Body of pancreas (tissue), 4 donors: ENCODE measurements at regions not wholly inside any gene's neighbourhood (a gene's known extent, or its start where the extent isn't known, plus 50 kb on each side); places are given as distances from the start of the nearest gene placed in this dataset.

ENCODE experiments used
- POLR2A ChIP-seq, 3 donors: fragments of 450-650 bp; IDR thresholded peaks; one replicate each; pipeline ENCODE4 v1.6.1; 2016; ENCODE audit warnings: antibody characterized with exemption in 3 of 3, mild to moderate bottlenecking in 2 of 3
- TF ChIP-seq, protein P1 (sequence below), 7 experiments: fragments of 450-650 bp in 4 of 7; fragments of 200-600 bp in 3 of 7; sonication (generic) in 3 of 7; IDR thresholded peaks; one replicate each; pipeline ENCODE4 v1.5.1; 2016 to 2019; ENCODE audit warnings: antibody characterized with exemption in 7 of 7

DNA sequence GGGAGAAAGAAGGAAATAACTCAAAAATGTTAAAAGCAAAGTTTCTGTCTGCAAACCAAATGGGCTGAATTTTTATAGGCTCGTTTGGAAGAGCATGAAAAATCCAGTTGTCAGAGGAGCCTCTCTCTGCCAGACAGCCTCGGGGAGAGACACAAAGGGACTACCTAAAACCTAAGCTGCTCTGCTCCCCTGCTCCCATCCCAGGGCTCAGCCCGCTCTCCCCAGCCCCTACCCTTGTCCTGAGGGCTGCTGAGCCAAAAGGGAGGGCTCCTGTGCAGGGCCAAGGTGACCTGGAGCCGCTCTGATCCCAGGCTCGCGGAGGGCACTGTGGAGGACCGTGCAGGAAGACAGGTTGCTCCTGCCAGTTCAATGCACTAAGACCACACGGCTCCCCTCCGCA lies 96.7 kb upstream of the UQCRFS1 start:
- TF ChIP-seq, protein P1, sequence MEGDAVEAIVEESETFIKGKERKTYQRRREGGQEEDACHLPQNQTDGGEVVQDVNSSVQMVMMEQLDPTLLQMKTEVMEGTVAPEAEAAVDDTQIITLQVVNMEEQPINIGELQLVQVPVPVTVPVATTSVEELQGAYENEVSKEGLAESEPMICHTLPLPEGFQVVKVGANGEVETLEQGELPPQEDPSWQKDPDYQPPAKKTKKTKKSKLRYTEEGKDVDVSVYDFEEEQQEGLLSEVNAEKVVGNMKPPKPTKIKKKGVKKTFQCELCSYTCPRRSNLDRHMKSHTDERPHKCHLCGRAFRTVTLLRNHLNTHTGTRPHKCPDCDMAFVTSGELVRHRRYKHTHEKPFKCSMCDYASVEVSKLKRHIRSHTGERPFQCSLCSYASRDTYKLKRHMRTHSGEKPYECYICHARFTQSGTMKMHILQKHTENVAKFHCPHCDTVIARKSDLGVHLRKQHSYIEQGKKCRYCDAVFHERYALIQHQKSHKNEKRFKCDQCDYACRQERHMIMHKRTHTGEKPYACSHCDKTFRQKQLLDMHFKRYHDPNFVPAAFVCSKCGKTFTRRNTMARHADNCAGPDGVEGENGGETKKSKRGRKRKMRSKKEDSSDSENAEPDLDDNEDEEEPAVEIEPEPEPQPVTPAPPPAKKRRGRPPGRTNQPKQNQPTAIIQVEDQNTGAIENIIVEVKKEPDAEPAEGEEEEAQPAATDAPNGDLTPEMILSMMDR (IDR thresholded peaks at IDR 0.05) = no peak
- no peak for TF ChIP-seq POLR2A (IDR thresholded peaks at IDR 0.05)
